ENCODE measurements at regions not wholly inside any gene's neighbourhood (a gene's known extent, or its start where the extent isn't known, plus 50 kb on each side); places are given as distances from the start of the nearest gene placed in this dataset.
"Not testable (repeated sequence)": the region's sequence is repeated elsewhere in the genome, so short reads cannot be mapped to it uniquely, and the experiment has no call there.

DNA sequence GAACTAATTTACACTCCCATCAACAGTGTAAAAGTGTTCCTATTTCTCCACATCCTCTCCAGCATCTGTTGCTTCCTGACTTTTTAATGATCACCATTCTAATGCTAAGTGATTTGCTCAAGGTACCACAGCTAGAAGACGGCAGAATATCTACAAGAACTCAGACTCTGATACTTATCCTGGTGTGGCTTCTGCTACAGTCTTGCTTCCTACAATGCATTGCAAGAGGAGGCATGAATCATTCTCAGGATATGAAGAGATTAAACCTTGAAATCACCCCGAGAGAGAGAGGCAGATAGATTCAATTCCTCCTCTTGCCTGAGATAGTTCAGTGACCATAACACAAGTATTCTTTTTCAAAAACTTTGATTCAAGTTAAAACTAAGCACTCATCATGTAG is 306.4 kb downstream of the TBC1D4 start:
- no peak for DNase-seq

DNA sequence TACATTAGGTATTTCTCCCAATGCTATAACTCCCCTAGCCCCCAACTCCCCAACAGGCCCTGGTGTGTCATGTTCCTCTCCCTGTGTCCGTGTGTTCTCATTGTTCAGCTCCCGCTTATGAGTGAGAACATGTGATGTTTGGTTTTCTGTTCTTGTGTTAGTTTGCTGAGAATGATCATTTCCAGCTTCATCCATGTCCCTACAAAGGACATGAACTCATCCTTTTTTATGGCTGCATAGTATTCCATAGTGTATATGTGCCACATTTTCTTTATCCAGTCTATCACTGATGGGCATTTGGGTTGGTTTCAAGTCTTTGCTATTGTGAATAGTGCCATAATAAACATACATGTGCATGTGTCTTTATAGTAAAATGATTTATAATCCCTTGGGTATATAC is 306.9 kb downstream of the TBC1D4 start:
- DNase-seq: not testable (repeated sequence)

DNA sequence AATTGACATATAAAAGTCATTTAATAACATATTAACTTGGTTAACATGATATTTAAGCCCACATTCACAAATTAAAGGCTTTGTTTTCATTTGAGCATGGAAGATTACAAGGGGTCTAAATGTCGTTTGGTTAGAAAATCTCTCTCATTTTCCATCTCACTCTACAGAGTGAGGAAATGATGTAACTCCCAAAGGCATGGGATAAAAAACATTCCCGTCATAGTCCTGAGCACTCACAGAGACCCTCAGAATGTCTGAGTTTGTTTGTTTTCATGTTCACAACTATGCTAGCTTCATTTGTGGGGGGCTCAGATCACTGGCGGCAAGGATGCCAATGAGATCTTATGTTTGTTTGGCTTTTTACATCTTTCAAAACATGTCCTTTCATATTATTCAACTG is 307.5 kb downstream of the TBC1D4 start:
- no peak for DNase-seq

DNA sequence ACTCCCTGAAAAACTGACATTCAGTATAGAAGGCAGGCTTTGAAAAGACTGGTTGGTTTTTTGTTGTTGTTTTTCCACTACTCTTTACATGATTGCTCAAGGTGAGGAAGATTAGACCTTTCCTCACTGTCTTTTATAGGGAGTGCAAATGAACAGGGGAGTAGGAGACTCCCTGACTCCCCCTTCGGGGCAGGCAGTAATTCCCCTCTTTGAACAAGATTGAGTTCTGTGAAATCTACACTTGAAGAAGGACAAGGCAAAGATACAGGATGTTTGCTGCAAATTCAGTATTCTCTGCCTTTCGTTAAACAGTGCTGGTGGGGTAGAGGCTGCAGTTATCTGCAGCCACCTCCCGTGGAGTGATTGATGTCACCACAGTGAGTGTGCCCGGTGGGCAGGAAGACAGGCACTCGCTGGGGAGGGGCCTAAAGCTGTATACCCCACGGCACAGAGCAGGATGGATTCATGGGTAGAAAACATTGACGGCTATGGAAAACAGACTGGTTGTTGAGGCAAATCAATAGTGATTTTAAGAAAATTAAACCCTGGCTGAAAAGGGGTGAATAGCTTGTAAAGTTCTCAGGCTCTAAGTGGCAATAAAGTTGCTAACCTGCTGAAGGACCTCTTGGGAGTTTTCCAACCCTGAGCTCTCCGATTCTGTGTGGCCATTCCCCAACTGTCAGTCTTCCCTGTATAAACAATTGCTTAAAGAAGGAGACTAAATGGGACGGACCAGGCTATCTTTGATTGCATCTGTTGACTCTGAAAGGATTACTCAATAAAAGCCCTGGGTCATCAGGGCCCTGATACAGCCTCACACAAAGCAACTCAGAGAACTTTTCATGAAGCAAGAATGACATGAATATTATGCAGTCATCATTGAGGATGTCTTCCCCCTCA is 308.3 kb downstream of the TBC1D4 start:
- no peak for DNase-seq

- DNase-seq: no peak
Measured at GRCh38 chr13:75170311-75170710, 311.7 kb downstream of the TBC1D4 start.

- DNase-seq: no peak
Measured at GRCh38 chr13:75165543-75166230, 316.3 kb downstream of the TBC1D4 start.

GRCh38 chr13:75161804-75162203 is 320.2 kb downstream of the TBC1D4 start:
- DNase-seq: no peak

GRCh38 chr13:75160984-75161383 is 321.0 kb downstream of the TBC1D4 start:
- no peak for DNase-seq

GRCh38 chr13:75154331-75154730 is 327.6 kb downstream of the TBC1D4 start:
- DNase-seq: no peak

DNA sequence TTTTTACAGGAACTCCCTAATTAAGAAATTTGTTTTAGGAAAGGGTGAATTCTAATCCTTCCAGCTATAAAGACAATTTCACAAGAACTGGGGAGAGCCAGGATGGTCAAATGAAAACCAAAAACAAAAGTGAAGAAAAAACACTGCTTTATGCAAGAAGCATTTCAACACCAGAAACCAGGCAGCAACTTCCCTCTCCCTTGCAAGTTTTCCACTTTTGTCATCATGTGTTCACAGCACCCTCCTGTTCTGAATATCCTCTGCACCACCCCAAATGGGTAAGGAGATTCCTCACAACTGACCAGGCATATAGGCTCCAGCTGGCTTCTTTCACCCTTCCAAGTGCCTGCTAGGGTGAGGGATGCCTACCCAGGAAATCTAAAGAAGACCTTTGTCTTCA is 328.1 kb downstream of the TBC1D4 start:
- DNase-seq: no peak

- no peak for DNase-seq
Measured at GRCh38 chr13:75153386-75153785, 328.6 kb downstream of the TBC1D4 start.

DNA sequence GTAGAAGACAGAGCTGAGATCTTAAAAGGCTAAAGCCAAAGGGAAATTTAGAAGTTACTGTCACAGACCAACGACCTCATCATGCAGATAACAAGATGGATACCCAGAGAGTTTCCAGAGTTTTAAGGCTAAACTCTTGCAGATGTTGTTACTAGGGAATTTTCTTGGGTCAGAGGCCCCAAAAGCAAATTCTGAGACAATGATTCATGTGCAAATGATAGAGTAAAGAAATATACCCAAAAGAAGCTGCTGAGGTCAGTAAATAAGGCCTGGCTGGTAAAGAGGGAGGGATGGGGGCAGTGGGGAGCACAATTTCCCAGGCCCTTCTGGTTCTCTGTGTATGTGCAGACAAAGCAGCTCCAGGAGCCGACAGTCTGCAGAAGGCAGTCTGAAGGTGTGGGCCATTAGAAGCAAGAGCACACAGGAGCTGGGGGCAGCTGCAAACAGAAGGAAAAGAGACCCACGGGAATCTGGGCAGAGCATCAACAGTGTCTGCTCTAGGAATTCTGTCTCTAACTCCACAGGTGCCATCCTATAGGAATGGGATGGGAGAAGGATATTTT is 330.8 kb downstream of the TBC1D4 start:
- no peak for DNase-seq

DNA sequence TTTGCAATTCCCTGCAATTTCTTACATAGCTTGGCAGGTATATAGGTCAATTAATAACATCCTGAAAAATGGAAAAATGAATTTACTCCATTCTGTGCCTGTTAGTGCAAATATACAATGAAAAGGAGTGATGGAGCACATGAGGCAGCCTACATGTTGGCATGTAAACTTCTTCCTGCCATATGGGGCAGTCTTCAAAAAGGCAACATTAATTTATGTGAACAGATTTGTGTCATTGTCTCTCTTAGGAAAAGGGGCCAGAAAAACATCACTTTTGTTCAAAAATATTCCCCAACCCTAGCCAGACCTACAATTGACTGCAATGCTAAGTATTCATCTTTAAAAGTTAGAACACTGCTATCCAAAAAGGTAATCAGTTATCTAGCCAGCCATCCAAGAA is 332.2 kb downstream of the TBC1D4 start:
- DNase-seq: no peak

GRCh38 chr13:75147946-75148345 is 334.0 kb downstream of the TBC1D4 start:
- no peak for DNase-seq

DNA sequence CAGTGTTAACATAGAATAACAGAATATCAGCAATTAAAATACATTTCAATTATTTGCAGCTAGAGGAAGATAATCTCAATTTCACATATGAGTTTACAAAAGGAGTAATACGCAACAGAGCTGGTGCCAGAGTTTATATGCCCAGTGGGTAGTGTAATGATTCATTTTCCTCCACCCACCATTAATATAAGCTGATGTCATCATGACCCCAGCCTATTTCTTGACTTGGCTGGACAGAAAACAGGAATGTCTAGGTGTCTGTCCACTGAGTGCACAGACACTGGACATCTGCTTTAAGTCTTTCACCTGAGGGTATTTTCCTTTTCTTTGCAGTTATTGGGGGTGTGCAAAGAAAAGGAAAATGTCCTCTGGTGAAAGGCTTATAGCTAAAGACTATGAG is 335.5 kb downstream of the TBC1D4 start:
- DNase-seq: no peak

DNA sequence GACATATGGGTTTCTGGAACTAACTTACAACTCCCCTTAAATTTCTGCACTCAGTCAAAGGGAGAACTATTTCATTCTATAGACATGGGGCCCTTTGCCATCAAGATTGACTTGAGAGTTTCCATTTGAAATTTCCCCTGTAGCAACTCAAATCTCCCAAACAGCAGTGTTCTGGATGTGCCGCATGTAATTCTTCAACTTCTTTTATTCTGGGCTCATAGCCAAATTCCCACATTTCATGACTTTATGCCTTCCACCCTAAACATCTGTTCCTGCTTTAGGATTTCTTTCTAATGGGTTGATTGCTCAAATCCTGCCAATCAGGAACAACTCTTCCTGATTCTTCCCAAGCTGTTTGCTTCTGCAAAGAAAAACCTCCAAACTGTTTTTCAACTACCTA is 336.0 kb downstream of the TBC1D4 start:
- DNase-seq: no peak

GRCh38 chr13:75139291-75139690 is 342.7 kb downstream of the TBC1D4 start:
- DNase-seq: no peak

- DNase-seq: no peak
Measured at GRCh38 chr13:75137911-75138571, 343.9 kb downstream of the TBC1D4 start.

DNA sequence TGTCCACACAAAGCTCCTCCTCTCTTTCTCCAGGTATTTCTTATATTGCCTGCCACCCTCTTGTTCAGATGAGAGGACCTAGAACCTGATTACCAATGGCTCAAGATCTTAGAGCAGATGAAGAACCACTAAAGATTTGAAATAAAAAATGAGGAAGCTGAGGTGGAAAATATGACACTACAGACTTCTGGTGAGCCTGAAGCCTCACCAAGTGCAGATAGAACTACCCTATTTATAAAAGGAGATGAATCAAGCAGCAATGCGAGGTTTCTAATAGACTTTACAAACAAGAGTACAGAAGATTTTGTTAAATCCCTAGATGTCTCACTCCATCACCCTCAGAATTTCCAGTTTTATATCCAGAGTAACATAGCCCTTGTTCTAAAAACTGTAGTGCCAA is 345.8 kb downstream of the TBC1D4 start:
- no peak for DNase-seq

- no peak for DNase-seq
Measured at GRCh38 chr13:75135325-75135825, 346.6 kb downstream of the TBC1D4 start.

- no peak for DNase-seq
Measured at GRCh38 chr13:75132701-75133695, 349.0 kb downstream of the TBC1D4 start.

GRCh38 chr13:75129331-75129730 is 352.6 kb downstream of the TBC1D4 start:
- DNase-seq: no peak
